H7 (cell line): ENCODE measurements at regions not wholly inside any gene's neighbourhood (a gene's known extent, or its start where the extent isn't known, plus 50 kb on each side); places are given as distances from the start of the nearest gene placed in this dataset.
A peak's percentile ranks its signal among the peaks of the same experiment; 100 is the strongest.

ENCODE experiments used
- DNase-seq: peaks from one replicate; pipeline ENCODE4 v3.0.0; 2012
- H3K27me3 ChIP-seq: 2 replicates; pipeline ENCODE4 v1.6.0; 2011; ENCODE audit warnings: mild to moderate bottlenecking, low read length; ENCODE audit not compliant: control insufficient read depth, insufficient read depth
- H3K36me3 ChIP-seq: replicated peaks from 2 replicates; pipeline ENCODE4 v1.5.1; 2011; ENCODE audit warnings: low read length; ENCODE audit not compliant: control insufficient read depth, insufficient read depth
- H3K4me3 ChIP-seq: 2 replicates; pipeline ENCODE4 v1.5.1; 2011; ENCODE audit warnings: low read depth, mild to moderate bottlenecking, control low read depth, low read length, moderate library complexity; ENCODE audit not compliant: insufficient read depth

DNA sequence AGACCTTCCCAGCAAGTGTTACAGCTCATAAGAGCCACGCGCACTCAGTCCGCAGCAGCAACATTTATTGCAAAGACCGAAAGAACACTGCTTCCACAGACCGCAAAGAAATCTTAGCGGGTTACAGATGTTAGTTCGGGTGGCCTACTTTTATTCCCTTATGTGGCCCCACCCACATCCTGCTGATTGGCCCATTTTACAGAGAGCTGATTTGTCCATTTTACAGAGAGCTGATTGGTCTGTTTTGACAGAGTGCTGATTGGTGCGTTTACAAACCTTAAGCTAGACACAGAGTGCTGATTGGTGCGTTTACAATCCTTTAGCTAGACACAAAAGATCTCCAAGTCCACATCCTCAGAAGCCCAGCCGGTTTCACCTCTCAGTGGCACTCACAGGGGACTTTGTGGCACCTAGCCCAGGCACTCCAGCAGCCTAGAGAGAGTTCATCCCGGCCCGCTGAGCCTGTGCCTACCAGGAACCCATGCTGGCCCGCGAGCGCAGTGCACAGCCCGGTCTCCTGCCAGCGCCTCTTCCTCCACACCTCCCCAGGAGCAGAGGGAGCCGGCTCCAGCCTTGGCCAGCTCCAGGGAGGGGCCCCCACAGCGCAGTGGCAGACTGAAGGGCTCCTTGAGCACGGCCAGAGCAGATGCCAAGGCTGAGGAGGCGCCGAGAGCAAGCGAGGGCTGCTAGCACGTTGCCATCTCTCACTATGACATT lies 244.3 kb upstream of the TSHZ2 start:
- no peak overlapping the region for H3K4me3 ChIP-seq
- H3K27me3 ChIP-seq, result no peaks in the 10 kb centered on the region

DNA sequence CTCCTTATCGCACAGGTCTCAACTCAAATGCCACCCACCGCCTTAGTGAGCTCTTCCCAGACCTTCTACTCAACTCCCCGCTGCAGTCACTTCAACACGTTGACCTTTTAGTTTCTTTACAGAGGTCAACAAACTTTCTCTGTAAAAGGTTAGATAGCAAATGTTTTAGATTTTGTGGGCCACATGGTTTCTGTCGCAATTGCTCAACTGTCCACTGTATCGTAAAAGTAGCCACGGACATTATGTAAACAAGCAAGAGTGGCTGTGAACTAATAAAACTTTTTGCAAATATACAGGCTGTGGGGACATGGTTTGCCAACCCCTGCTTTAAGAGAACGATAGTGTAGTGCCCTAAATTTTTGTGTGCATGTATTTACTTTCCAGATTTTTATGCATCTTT lies 247.6 kb upstream of the TSHZ2 start:
- Histone ChIP-seq H3K4me3 (no peak overlapping the region), H3K27me3 (no peaks in the 10 kb centered on the region)
- no peak for DNase-seq

More for the DNA sequence above, 244.3 kb upstream of the TSHZ2 start:
- DNase-seq, result no peak
- H3K36me3 ChIP-seq, result no peaks in the 10 kb centered on the region

DNA sequence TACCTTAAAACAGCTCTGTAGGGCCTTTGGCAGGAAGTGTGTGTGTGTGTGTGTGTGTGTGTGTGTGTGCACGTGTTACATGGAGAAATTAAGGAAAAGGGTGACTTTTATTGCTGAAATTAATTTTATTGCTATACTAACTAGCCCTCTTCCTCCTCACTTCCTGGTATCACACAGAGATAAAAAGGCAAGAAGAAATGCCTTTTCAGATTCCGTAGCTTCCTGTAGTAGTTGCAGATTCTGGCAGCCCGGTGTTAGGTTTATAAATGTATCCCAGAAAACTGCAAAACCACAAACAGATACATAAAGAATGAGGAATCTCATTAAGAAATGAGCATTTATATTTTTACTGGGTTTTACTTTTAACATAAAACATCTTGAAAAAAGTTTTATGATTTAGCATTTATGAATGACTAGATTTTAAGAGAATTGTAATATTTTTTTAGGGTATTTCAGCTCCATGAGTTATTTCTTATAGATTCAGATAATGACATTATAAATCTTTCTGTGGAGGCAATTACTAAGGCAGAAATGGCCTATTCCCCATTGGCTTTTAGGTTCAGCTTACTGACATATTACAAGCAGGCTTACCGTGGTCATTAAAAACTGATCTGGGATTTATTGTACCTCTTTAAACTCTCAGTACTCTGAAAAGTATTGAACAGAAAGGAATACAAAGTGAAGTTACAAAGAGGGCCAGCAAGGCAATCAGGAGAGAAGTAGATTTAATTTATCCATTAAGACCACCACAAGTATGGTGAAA lies 249.1 kb upstream of the TSHZ2 start:
- DNase-seq, result no peak
- no peaks in the 10 kb centered on the region for H3K36me3 ChIP-seq
- no peaks in the 10 kb centered on the region for H3K27me3 ChIP-seq
- no peak overlapping the region for H3K4me3 ChIP-seq

More for the DNA sequence above, 247.6 kb upstream of the TSHZ2 start:
- no peaks in the 10 kb centered on the region for H3K36me3 ChIP-seq

DNA sequence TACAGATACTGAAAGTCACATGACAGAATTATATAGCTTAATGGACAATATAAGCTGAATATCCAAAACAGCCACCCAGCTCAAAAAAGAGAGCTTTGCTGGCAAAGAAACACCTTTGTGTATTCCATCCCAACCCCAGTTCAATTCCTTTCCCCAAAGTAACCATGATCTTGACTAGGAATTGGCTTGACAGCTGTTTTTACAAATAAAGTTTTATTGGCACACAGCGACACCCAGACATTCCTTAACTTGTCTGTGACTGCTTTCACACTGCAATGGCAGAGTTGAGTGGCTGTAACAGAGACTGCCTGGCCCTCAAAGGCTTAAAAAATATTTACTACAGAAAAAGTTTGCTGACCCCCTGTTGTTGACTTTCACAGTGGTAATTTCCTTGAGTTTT lies 264.0 kb upstream of the TSHZ2 start:
- no peak for DNase-seq
- no peaks in the 10 kb centered on the region for H3K36me3 ChIP-seq
- no peak overlapping the region for H3K4me3 ChIP-seq
- H3K27me3 ChIP-seq, result no peaks in the 10 kb centered on the region

DNA sequence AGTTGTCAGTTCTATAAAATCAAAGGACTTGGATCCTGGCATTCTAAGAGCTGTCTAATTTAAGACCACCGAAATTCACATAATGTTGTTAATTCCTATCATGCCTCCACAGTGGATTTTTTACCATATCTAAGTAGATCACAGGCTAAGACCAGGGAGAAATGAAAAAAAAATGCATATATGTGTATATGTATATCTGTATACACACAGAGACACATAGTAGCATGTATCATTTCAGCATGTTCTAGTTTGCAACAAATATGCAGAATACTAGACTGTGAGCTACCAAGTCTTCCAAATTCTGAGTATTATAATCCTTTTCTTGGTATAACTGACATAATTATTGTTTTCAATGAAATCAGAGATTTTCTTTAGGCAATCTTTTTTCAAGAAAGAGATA lies 267.6 kb upstream of the TSHZ2 start:
- Histone ChIP-seq H3K36me3 (no peaks in the 10 kb centered on the region), H3K4me3 (no peak overlapping the region), H3K27me3 (no peaks in the 10 kb centered on the region)
- DNase-seq, result no peak

DNA sequence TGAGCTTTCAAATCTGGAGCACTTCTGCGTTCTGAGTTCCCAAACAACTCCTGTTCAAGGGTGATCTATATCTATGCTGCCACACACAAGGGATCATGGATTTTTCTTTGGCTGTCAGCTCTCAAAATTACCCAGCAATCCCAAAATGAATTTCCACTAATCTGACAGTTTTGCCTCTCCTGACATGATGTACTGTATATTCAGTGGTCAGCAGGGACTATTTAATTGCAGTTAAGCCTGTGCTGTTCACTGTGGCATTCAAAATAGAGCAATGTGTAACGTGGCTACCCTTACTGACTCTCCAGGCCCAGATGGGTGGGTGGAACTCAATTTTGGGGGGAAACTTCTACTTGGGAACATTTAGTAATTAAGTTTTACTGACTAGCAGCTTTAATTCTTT lies 283.8 kb upstream of the TSHZ2 start:
- DNase-seq, result no peak
- no peak overlapping the region for H3K4me3 ChIP-seq
- H3K36me3 ChIP-seq, result no peaks in the 10 kb centered on the region
- H3K27me3 ChIP-seq, result no peaks in the 10 kb centered on the region

DNA sequence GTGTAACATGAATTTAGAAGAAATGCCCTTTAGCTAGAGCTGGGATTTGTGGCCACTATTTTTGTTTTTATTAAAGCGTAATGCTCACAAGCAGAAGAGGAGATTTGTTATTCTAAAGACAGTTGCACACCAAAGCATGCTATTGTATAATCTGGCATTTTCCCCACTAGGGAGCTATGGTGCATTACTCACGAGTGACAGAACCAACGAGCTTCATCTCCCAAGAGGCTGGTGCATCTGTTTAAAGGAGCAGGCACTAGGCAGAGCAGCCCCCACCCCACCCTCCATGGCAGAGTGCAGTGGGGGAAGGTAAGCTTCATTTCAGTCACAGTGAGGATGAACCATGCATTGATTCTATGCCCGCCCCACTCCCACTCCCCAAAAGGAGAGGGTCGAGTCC lies 287.3 kb upstream of the TSHZ2 start:
- H3K36me3 ChIP-seq, result no peaks in the 10 kb centered on the region
- H3K27me3 ChIP-seq, result no peaks in the 10 kb centered on the region
- no peak overlapping the region for H3K4me3 ChIP-seq
- no peak for DNase-seq

DNA sequence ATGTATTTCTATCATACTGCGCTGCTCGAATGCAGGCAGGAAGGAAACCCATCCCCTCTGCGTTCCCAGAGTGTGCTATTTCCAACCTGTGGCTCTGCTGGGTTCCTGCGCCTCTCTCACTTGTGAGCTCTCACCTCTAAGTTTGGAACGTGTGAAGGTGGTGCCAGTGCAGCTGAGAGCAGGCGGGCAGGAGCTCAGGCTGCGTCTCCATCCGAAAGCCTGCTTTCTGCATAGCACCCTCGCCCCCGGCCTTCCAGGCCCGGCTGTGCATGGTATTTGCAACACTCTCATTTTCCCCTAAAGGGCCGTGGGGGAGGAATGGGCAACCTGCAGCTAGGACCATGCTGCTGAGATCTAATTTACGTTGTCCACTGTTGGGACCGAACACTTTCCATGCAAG lies 288.0 kb upstream of the TSHZ2 start:
- DNase-seq, result no peak
- Histone ChIP-seq H3K4me3 (no peak overlapping the region), H3K36me3 (no peaks in the 10 kb centered on the region), H3K27me3 (no peaks in the 10 kb centered on the region)

DNA sequence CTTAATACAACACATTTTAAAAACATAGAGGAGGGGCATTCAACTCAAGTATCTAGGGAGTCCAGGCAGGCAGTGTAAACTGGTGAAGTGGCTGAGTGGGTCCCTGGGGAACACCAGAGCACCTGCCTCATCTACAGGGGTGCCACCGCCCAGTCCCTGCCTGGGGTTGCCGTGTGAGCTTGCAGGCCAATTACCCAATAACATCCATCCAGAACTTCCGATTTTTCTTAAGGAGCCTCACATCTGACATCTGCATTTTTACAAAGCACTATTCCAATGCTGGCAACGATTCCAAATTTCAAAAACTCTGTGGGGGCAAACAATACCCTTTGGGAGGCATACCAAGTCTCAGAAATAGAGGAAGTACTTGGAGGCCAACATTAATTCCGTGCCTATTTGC lies 288.4 kb upstream of the TSHZ2 start:
- H3K36me3 ChIP-seq, result no peaks in the 10 kb centered on the region
- no peak for DNase-seq
- H3K4me3 ChIP-seq, result no peak overlapping the region
- no peaks in the 10 kb centered on the region for H3K27me3 ChIP-seq

DNA sequence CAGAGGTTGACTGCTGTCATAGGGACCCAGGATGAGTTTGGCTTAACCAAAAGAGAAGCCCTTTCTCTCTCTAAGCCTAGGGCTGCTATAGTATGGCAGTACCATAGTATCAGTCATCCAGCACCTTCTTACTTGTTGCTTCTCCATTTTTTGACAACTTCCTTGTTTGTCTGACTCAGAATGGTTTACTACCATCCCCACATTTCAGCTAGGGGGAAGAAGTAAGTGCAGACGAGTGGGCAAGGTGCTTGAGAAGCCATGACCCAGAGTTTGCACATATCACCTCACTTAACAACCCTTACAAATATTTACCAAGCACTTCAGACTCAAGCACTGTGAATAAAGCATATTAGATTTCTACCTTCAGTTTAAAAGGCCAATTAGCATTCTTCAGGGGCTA lies 289.9 kb upstream of the TSHZ2 start:
- no peak for DNase-seq
- Histone ChIP-seq H3K4me3 (no peak overlapping the region), H3K27me3 (no peaks in the 10 kb centered on the region), H3K36me3 (no peaks in the 10 kb centered on the region)

DNA sequence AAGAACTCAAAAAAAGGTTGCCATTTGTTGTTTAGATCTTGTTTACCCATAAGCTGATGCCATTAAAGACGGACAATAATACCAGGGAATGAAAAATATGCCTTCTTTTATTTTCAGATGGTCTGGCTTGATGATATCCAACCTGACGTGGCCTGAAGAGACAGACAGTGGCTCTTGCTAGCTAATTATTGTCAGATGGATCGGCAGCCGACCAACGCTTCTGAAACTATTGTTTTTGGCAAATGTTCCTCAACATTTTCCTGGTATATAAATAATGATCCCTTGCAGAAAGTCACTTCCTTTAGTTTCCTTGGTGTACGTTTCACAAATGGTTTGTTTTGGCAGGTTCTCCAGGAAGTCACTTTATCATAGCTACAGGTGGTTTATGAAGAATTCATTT lies 290.9 kb upstream of the TSHZ2 start:
- no peak for DNase-seq
- Histone ChIP-seq H3K4me3 (no peak overlapping the region), H3K27me3 (no peaks in the 10 kb centered on the region)

DNA sequence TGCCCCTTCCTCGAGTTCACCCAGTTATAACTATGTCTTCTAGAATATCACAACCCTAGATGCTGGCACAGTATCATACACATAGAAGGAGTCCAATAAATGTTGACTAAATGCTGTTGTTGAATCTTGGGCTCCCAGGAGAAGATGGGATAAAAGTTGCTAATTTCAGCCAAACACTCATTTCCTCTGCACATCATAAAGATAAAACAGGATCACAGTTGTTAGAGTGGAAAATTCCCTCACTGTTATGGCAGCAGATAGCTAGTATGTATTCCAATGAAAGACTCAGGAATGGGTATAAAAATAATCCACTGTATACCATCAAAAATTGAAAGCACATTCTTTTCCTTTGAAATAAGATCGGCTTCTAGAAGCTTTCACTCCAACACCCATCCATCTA lies 294.9 kb upstream of the TSHZ2 start:
- Histone ChIP-seq H3K36me3 (no peaks in the 10 kb centered on the region), H3K27me3 (no peaks in the 10 kb centered on the region), H3K4me3 (no peak overlapping the region)
- DNase-seq, result no peak

More for the DNA sequence above, 290.9 kb upstream of the TSHZ2 start:
- no peaks in the 10 kb centered on the region for H3K36me3 ChIP-seq

DNA sequence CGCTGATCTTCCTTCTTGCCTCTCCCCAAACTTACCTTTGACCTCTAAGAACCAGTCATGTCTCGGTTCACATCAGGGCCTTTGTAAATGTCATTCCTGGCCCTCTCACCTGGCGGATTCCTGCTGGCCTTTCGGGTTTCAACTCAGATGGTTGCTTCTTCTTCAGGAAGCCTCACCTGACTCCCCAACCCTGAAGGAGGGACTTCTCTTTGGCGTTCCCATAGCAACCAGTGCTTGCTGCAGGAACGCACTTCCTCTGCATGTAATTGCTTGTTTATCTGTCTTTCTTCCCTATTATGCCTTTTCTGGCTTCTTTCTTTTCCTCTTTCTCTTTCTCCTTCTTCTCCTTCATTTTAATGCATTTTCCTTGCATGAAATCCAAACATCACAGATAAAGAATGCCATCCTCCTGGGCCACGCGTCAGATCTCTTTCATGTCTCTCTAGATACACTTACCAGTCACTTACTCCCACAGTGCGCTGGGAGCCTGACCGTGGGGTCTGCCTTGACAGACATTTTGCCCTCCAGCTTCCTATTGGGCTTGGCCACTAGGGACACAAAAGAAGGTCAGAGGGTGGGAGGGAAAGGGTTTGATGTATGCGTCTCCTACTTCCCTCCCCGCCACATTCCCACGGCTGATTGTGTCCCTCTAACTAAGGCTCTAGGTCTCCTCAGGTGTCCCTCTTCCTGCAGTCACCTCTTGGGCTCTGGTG lies 295.7 kb upstream of the TSHZ2 start:
- Histone ChIP-seq H3K36me3 (no peaks in the 10 kb centered on the region), H3K4me3 (no peak overlapping the region), H3K27me3 (no peaks in the 10 kb centered on the region)
- DNase-seq, result peak; percentile 15

DNA sequence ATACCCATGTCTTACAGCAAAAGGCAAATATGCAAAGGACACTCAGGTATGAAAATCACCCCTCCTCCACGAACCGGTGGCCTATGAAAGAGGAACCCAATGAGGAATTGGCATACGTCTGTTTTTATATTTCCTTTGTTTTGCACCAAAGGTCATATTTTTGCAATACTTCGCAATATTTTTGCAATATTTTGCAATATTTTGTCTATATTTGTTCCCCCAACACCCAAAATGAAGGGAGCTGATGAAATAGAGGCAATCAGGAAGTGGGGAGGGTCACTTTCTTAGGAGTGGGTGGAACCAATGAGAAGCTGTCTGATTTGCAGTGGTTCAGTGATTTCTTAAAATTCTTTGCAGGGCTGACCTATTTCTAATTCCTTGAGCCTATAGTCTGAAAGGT lies 296.8 kb upstream of the TSHZ2 start:
- Histone ChIP-seq H3K36me3 (no peaks in the 10 kb centered on the region), H3K27me3 (no peaks in the 10 kb centered on the region), H3K4me3 (no peak overlapping the region)
- no peak for DNase-seq

DNA sequence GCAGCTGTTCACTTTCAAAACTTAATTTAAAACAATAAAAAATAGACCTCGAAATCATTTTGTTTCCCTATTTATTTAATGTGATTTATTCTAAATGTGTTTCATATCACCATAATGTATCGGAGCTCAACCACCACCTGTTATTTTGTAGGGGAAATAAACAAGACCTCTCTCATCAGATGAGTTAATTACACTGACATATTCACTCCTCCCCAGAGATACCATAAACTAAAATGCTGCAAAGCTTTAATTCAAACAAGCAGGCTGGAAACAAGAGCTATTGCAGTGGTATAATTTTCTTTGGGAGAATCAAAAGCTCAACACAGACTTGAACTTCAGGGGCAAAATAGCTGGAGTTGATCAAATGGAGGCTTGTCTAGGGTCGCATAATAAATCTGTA lies 303.5 kb upstream of the TSHZ2 start:
- DNase-seq, result no peak
- Histone ChIP-seq H3K27me3 (no peaks in the 10 kb centered on the region), H3K36me3 (no peaks in the 10 kb centered on the region), H3K4me3 (no peak overlapping the region)
